ENCODE measurements at regions not wholly inside any gene's neighbourhood (a gene's known extent, or its start where the extent isn't known, plus 50 kb on each side); places are given as distances from the start of the nearest gene placed in this dataset.

- no peak for TF ChIP-seq POLR2AphosphoS5 (IDR thresholded peaks at IDR 0.05)
- TF ChIP-seq POLR2A (IDR thresholded peaks at IDR 0.05), result no peak
- no peak for TF ChIP-seq CTCF (IDR thresholded peaks at IDR 0.05)
- no peak for TF ChIP-seq EP300 (IDR thresholded peaks at IDR 0.05)
These were observed 76.7 kb upstream of the SATB1 start for GRCh38 chr3:18501679-18502343.

All from sigmoid colon (tissue), 4 donors.